MM.1S (cell line): ENCODE measurements at regions not wholly inside any gene's neighbourhood (a gene's known extent, or its start where the extent isn't known, plus 50 kb on each side); places are given as distances from the start of the nearest gene placed in this dataset.

Experiments used
- CTCF ChIP-seq: fragments of 300-600 bp; sonication (generic); IDR thresholded peaks from 2 replicates; pipeline ENCODE4 v1.5.1; 2016; ENCODE audit warnings: antibody characterized with exemption, low read length, mixed read lengths
- EZH2 ChIP-seq: fragments of 300-600 bp; sonication (generic); optimal IDR thresholded peaks from 2 replicates; pipeline ENCODE3; 2017; ENCODE audit warnings: low read depth, mild to moderate bottlenecking, antibody characterized with exemption, low read length, mixed read lengths
- EZH2phosphoT487 ChIP-seq: fragments of 300-600 bp; sonication (generic); IDR thresholded peaks from 2 replicates; pipeline ENCODE4 v1.6.1; 2018; ENCODE audit warnings: antibody characterized with exemption, low read length

DNA sequence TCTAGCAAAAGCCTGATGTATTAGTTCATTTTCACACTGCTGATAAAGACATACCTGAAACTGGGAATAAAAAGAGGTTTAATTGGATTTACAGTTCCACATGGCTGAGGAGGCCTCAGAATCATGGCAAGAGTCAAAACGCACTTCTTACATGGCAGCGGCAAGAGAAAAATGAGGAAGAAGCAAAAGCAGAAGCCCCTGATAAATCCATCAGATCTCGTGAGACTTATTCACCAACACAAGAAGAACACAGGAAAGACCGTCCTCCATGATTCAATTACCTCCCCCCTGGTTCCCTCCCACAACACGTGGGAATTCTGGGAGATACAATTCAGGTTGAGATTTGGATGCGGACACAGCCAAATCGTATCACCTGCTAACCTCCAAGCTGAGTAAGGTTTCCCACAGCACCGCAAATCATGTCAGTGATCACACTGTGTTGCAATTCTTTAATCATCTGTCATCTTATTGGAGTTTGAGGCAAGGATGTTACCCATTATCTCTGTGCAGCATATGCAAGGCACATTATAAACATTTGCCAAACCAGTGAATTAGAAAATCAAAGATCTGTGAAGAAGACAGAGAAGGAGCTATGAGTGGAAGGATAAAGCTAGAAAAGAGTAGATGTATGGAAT, 128.5 kb downstream of the ZNF281 start:
- no peak for TF ChIP-seq CTCF
- TF ChIP-seq EZH2 = no peak
- TF ChIP-seq EZH2phosphoT487 = no peak
